Left ventricle myocardium inferior (tissue), 1 donor: ENCODE measurements at regions not wholly inside any gene's neighbourhood (a gene's known extent, or its start where the extent isn't known, plus 50 kb on each side); places are given as distances from the start of the nearest gene placed in this dataset.

Experiments used
- DNase-seq: peaks from one replicate; pipeline ENCODE4 v3.0.0-alpha.2; 2020
- H3K27ac ChIP-seq: fragments of 200-600 bp; replicated peaks from 2 replicates; pipeline ENCODE4 v1.8.0; 2021
- H3K27me3 ChIP-seq: fragments of 200-600 bp; 2 replicates; pipeline ENCODE4 v1.8.0; 2021; ENCODE audit warnings: low read depth
- H3K36me3 ChIP-seq: fragments of 200-600 bp; 2 replicates; pipeline ENCODE4 v1.8.0; 2021
- H3K4me1 ChIP-seq: fragments of 200-600 bp; 2 replicates; pipeline ENCODE4 v1.8.0; 2021
- H3K4me3 ChIP-seq: fragments of 200-600 bp; 2 replicates; pipeline ENCODE4 v1.8.0; 2021; ENCODE audit warnings: mild to moderate bottlenecking, moderate library complexity
- H3K9me3 ChIP-seq: fragments of 200-600 bp; replicated peaks from 2 replicates; pipeline ENCODE4 v1.8.0; 2021
- CTCF ChIP-seq: fragments of 200-600 bp; IDR thresholded peaks from 2 replicates; pipeline ENCODE4 v1.8.0; 2021; ENCODE audit warnings: antibody characterized with exemption, mild to moderate bottlenecking, borderline replicate concordance
- intact Hi-C: fragments of 100-400 bp; cut with micrococcal nuclease; formaldehyde crosslinking; loops from one replicate; pipeline ENCODE4 v1.11.0; 2022
- donor health status: DM: no; HTN: yes; CAD: no; lungs with severe emphysema.

DNA sequence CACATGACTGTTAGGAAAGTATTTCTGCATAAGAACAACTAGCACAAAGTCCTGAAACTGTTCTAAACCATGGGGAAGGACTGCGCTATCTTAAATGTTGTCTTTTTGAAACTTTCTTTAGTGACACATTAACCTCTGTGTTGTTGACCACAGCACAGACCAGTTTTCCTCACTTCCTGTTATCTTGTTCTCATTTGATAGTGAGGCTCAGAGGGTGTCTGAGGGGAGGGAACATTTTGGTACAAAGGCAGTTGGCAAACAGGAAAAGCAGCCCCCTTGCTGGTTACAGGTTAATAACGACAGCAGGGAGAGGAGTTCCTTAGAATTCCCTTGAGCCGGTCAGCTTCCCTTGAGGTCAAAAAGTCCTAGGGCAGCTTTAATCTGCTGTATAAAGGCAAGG lies 143.5 kb upstream of the BMP2 start:
- Histone ChIP-seq H3K27me3 (no peaks in the 10 kb centered on the region), H3K36me3 (no peaks in the 10 kb centered on the region), H3K4me3 (no peak overlapping the region), H3K4me1 (no peaks in the 10 kb centered on the region), H3K9me3 (peaks cover 10% of the 10 kb centered on the region), H3K27ac (no peak overlapping the region)
- intact Hi-C loops, result no loop called here
- no peak for TF ChIP-seq CTCF
- no peak for DNase-seq

DNA sequence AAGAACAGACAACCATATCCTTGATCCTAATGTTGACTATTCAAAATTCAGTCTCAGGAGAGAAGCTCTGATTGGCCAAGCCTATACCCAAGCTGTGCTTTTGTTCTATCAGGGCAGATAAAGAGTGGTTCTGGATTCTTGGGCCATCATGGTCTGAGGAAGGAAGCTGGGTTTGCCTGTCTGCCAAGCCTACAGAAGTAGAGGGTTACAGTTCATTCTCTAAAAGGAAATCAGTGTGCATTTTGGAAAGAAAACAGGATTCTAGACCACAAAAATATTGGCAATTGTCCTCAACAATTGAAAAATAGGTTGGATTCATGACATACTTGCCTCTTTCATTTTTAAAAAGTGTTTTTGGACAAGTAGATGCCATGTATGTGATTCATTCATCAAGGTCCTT lies 145.4 kb upstream of the BMP2 start:
- TF ChIP-seq CTCF, result no peak
- H3K27ac ChIP-seq, result no peak overlapping the region
- intact Hi-C loops, result no loop called here

DNA sequence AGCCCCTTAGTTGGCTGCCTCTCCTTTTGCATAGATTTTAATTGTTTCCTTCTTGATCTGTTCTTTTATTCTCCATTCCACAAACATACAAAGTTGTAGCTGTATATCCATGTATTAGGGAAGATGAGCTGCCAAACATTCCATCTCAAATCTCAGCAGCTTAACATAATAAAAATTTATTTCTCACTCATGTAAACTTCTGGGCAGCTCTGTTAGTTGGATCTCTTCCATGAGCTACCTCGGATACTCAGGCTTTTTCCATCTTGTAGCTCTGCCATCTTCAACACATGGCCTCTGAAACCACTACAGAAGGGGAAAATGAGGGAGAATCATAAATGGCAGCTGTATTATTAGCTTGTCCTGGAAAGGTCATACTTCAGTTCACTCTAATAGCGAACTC lies 149.4 kb upstream of the BMP2 start:
- H3K27me3 ChIP-seq, result no peaks in the 10 kb centered on the region
- intact Hi-C loops, result no loop called here
- H3K4me3 ChIP-seq, result no peak overlapping the region
- H3K9me3 ChIP-seq, result no peaks in the 10 kb centered on the region
- DNase-seq, result no peak
- no peaks in the 10 kb centered on the region for H3K36me3 ChIP-seq
- no peaks in the 10 kb centered on the region for H3K4me1 ChIP-seq
- no peak overlapping the region for H3K27ac ChIP-seq
- no peak for TF ChIP-seq CTCF

More for the DNA sequence above, 145.4 kb upstream of the BMP2 start:
- H3K9me3 ChIP-seq, result peaks cover 10% of the 10 kb centered on the region
- H3K27me3 ChIP-seq, result no peaks in the 10 kb centered on the region
- no peak for DNase-seq
- H3K36me3 ChIP-seq, result no peaks in the 10 kb centered on the region
- H3K4me3 ChIP-seq, result no peak overlapping the region
- no peaks in the 10 kb centered on the region for H3K4me1 ChIP-seq

- no peaks in the 10 kb centered on the region for H3K9me3 ChIP-seq
- no peak overlapping the region for H3K27ac ChIP-seq
- H3K27me3 ChIP-seq, result no peaks in the 10 kb centered on the region
- no peaks in the 10 kb centered on the region for H3K36me3 ChIP-seq
- no peak overlapping the region for H3K4me3 ChIP-seq
- H3K4me1 ChIP-seq, result no peaks in the 10 kb centered on the region
- no peak for DNase-seq
- intact Hi-C loops, result no loop called here
- no peak for TF ChIP-seq CTCF
These were observed 151.1 kb upstream of the BMP2 start for GRCh38 chr20:6616421-6616820.

DNA sequence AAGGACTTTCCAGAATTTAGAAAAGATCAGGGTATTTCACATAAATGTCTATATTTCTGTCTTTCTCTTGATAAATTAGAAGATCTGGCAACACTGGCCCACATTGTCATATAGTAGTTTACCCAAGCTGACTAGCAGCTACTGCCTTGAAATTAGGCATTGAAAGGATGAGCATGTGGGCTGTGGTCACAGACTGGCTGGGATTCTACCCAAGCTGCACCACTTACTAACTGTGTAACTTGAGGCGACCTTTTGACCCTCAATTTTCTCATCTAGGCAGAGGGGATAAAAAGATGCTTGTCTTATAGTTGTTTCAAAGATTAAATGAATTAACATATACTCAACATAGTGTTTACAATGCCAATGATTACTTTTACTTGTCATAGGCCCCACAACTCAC lies 152.7 kb upstream of the BMP2 start:
- Histone ChIP-seq H3K9me3 (no peaks in the 10 kb centered on the region), H3K4me1 (no peaks in the 10 kb centered on the region), H3K27me3 (no peaks in the 10 kb centered on the region), H3K36me3 (no peaks in the 10 kb centered on the region), H3K4me3 (no peak overlapping the region), H3K27ac (no peak overlapping the region)
- DNase-seq, result no peak
- intact Hi-C loops, result no loop called here
- TF ChIP-seq CTCF, result no peak

GRCh38 chr20:6613280-6613861 lies 154.1 kb upstream of the BMP2 start:
- intact Hi-C loops, result no loop called here
- H3K4me3 ChIP-seq, result no peak overlapping the region
- no peaks in the 10 kb centered on the region for H3K4me1 ChIP-seq
- H3K27me3 ChIP-seq, result no peaks in the 10 kb centered on the region
- TF ChIP-seq CTCF, result no peak
- H3K27ac ChIP-seq, result no peak overlapping the region
- H3K9me3 ChIP-seq, result no peaks in the 10 kb centered on the region
- no peak for DNase-seq
- H3K36me3 ChIP-seq, result no peaks in the 10 kb centered on the region
